ENCODE measurements at regions not wholly inside any gene's neighbourhood (a gene's known extent, or its start where the extent isn't known, plus 50 kb on each side); places are given as distances from the start of the nearest gene placed in this dataset.

GRCh38 chr3:118089563-118089962 lies 945.1 kb downstream of the IGSF11 start (continued):
- TF ChIP-seq, protein P1, sequence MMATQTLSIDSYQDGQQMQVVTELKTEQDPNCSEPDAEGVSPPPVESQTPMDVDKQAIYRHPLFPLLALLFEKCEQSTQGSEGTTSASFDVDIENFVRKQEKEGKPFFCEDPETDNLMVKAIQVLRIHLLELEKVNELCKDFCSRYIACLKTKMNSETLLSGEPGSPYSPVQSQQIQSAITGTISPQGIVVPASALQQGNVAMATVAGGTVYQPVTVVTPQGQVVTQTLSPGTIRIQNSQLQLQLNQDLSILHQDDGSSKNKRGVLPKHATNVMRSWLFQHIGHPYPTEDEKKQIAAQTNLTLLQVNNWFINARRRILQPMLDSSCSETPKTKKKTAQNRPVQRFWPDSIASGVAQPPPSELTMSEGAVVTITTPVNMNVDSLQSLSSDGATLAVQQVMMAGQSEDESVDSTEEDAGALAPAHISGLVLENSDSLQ (IDR thresholded peaks at IDR 0.05): no peak

DNA sequence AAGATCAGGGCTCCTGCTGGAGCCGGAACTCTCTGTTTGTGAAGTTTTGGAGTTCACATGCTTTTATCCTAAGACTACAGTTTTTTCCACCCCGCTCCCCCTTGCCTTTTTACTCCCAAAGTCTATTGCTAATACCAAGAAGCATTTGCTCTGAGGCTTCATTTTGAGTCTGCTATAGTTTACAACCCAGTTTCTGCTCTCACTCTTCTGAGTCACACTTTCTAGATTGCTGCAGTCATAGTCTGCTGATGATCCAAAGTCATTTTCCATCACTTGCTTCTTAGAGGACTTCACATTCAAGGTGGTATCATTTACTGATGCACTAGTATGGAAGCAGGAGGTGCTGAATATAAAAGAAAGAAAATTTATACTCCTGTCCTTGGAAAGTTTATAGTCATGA lies 937.4 kb downstream of the IGSF11 start:
- BruUV-seq (replicated peaks): no TSS peak
- in situ Hi-C loops (cut with MboI) (no loop called here), intact Hi-C loops (cut with micrococcal nuclease) (no loop called here)
- H3K9me3 ChIP-seq (replicated peaks; ENCODE audit: control insufficient read depth, insufficient read depth, low read depth, low read length): no peaks in the 10 kb centered on the region
- H3K9me1 ChIP-seq (ENCODE audit: control insufficient read depth, insufficient read depth, low read length): no peaks in the 10 kb centered on the region
- no peak for ATAC-seq
- no peak for TF ChIP-seq BCL6 (CRISPR knock-in tag; IDR thresholded peaks at IDR 0.05)
- TF ChIP-seq RNF2 (IDR thresholded peaks at IDR 0.05): no peak
- TF ChIP-seq, protein P2, sequence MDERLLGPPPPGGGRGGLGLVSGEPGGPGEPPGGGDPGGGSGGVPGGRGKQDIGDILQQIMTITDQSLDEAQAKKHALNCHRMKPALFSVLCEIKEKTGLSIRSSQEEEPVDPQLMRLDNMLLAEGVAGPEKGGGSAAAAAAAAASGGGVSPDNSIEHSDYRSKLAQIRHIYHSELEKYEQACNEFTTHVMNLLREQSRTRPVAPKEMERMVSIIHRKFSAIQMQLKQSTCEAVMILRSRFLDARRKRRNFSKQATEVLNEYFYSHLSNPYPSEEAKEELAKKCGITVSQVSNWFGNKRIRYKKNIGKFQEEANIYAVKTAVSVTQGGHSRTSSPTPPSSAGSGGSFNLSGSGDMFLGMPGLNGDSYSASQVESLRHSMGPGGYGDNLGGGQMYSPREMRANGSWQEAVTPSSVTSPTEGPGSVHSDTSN (CRISPR knock-in tag; IDR thresholded peaks at IDR 0.05; ENCODE audit: low read depth): no peak
- TF ChIP-seq, protein P2 (tag; conservative IDR thresholded peaks at IDR 0.05; ENCODE audit: low read depth): no peak
- TF ChIP-seq ZNF518B (CRISPR knock-in tag; IDR thresholded peaks at IDR 0.05): no peak
- no peak for TF ChIP-seq POLR3G (IDR thresholded peaks at IDR 0.05; ENCODE audit: extremely low read depth, insufficient read length, insufficient replicate concordance)
- no peak for DNase-seq (ENCODE audit: extremely low read depth in 1 of 4, low spot score in 3 of 4)
- H3K4me1 ChIP-seq (replicated peaks in 1 of 2; ENCODE audit: control insufficient read depth in 2 of 2, insufficient read depth in 2 of 2, low read length in 2 of 2): no peaks in the 10 kb centered on the region
- no peak overlapping the region for H3K9ac ChIP-seq (ENCODE audit: insufficient read depth in 1 of 2, low read depth in 2 of 2, low read length in 2 of 2)
- no peak overlapping the region for H3K4me2 ChIP-seq (ENCODE audit: insufficient read depth, low read length)
- ChIA-PET POLR2A (no interaction called here), CTCF (ENCODE audit: low intra/inter-chr PET ratio) (no interaction called here)
- H3K27me3 ChIP-seq (ENCODE audit: control insufficient read depth in 2 of 2, insufficient read depth in 2 of 2, low read length in 2 of 2): no peaks in the 10 kb centered on the region
- H4K20me1 ChIP-seq (replicated peaks; ENCODE audit: control insufficient read depth, insufficient read depth, low read length): no peaks in the 10 kb centered on the region
- 0% methylated on average over 2 of the region's 2 CpGs for WGBS (ENCODE audit: insufficient coverage, low coverage, missing lambda C conversion rate)
- H2AFZ ChIP-seq (ENCODE audit: low read depth, low read length): no peak overlapping the region
- H3K4me3 ChIP-seq: no peak overlapping the region
- H3K27ac ChIP-seq (ENCODE audit: extremely low read depth, low read depth, low read length): no peak overlapping the region
- no peaks in the 10 kb centered on the region for H3K36me3 ChIP-seq (ENCODE audit: control insufficient read depth, insufficient read depth, low read length)
- no peak for FAIRE-seq
- no peaks in the 10 kb centered on the region for H3K79me2 ChIP-seq (ENCODE audit: control insufficient read depth, insufficient read depth, low read length)

Measured in K562 (cell line).